ENCODE measurements at regions not wholly inside any gene's neighbourhood (a gene's known extent, or its start where the extent isn't known, plus 50 kb on each side); places are given as distances from the start of the nearest gene placed in this dataset.

DNA sequence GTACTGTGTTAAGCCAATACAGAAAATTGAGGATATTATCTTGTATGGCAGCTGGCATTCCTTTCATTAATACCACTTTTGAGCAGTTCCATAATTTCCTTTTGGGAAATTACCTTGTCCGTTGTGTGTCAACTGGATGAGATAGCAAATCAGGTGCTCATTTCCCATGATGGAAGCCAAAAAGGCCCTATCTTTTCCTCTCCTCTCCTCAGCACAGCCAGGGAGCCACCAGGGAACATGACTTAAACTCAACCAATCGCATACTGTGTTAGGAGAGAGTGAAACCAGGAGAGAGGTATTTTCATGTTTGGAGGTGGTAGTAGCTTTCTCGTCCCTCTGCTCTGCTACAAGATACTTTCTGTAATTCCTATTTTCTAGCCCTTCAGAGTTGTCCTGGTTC, 96.1 kb upstream of the TOX3 start:
- H3K9me3 Mint-ChIP-seq (ENCODE audit: low read depth), result no peaks in the 10 kb centered on the region
- TF ChIP-seq, protein P1, sequence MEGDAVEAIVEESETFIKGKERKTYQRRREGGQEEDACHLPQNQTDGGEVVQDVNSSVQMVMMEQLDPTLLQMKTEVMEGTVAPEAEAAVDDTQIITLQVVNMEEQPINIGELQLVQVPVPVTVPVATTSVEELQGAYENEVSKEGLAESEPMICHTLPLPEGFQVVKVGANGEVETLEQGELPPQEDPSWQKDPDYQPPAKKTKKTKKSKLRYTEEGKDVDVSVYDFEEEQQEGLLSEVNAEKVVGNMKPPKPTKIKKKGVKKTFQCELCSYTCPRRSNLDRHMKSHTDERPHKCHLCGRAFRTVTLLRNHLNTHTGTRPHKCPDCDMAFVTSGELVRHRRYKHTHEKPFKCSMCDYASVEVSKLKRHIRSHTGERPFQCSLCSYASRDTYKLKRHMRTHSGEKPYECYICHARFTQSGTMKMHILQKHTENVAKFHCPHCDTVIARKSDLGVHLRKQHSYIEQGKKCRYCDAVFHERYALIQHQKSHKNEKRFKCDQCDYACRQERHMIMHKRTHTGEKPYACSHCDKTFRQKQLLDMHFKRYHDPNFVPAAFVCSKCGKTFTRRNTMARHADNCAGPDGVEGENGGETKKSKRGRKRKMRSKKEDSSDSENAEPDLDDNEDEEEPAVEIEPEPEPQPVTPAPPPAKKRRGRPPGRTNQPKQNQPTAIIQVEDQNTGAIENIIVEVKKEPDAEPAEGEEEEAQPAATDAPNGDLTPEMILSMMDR (IDR thresholded peaks at IDR 0.05; ENCODE audit: unreplicated experiment), result no peak
- H3K4me1 Mint-ChIP-seq (ENCODE audit: low read depth), result peaks cover 3% of the 10 kb centered on the region
- DNase-seq (ENCODE audit: low spot score, unreplicated experiment), result no peak
- H3K4me3 Mint-ChIP-seq (ENCODE audit: low read depth), result no peak overlapping the region
- H3K27ac Mint-ChIP-seq, result no peak overlapping the region
- peaks cover 27% of the 10 kb centered on the region for H3K27me3 Mint-ChIP-seq
- H3K36me3 Mint-ChIP-seq (ENCODE audit: insufficient read depth), result no peaks in the 10 kb centered on the region

DNA sequence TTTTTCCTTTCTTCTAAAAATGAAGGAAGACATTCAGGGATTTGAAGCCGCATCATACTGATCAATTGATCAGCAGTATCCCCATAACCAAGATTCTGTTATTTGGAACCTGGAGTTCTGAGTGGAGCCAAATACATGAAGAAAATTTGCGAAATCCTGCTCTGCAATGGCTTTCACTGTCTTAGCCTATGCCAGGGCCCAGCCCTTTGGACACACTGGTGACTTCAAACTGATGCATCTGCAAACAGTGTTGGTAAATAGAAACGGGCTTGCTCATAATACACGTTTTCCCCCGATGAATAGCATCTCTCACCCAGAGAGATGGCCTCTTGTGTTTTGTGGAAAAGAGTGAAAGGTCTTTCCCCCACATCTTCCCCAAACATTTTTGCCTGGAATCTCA, 87.6 kb upstream of the TOX3 start:
- Mint-ChIP-seq H3K27ac (no peak overlapping the region), H3K4me1 (ENCODE audit: low read depth) (peaks cover 16% of the 10 kb centered on the region), H3K9me3 (ENCODE audit: low read depth) (peaks cover 5% of the 10 kb centered on the region), H3K36me3 (ENCODE audit: insufficient read depth) (peaks cover 2% of the 10 kb centered on the region), H3K27me3 (peaks cover 7% of the 10 kb centered on the region), H3K4me3 (ENCODE audit: low read depth) (no peak overlapping the region)
- TF ChIP-seq, protein P1 (IDR thresholded peaks at IDR 0.05; ENCODE audit: unreplicated experiment), result no peak
- DNase-seq (ENCODE audit: low spot score, unreplicated experiment), result no peak

DNA sequence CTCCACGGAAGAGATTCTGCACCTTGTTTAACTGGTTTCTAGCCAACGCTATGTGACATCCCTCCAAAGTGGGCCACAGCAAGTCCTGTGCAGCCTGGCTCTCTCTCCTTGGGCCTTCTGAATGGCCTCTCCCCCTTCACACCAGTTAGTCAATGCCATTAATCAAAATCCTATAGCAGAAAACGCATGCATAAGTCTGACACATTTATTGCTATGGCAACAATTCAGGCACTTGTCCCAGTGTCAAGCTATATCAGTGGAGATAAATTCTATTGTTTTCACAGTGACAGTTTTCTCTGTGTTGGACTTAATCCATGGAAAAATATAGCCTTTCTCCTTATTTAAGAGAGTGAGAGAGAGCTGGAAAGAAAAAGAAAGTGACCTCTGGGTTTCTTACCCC, 87.2 kb upstream of the TOX3 start:
- Mint-ChIP-seq H3K4me3 (ENCODE audit: low read depth) (no peak overlapping the region), H3K9me3 (ENCODE audit: low read depth) (peaks cover 5% of the 10 kb centered on the region), H3K27me3 (peaks cover 6% of the 10 kb centered on the region), H3K4me1 (ENCODE audit: low read depth) (peaks cover 16% of the 10 kb centered on the region), H3K36me3 (ENCODE audit: insufficient read depth) (peaks cover 2% of the 10 kb centered on the region), H3K27ac (peak overlapping the region; percentile 71)
- no peak for DNase-seq (ENCODE audit: low spot score, unreplicated experiment)
- TF ChIP-seq, protein P1 (IDR thresholded peaks at IDR 0.05; ENCODE audit: unreplicated experiment), result no peak

- TF ChIP-seq, protein P1 (IDR thresholded peaks at IDR 0.05; ENCODE audit: unreplicated experiment), result no peak
- Mint-ChIP-seq H3K4me1 (ENCODE audit: low read depth) (peaks cover 16% of the 10 kb centered on the region), H3K9me3 (ENCODE audit: low read depth) (peaks cover 5% of the 10 kb centered on the region), H3K27me3 (peaks cover 4% of the 10 kb centered on the region), H3K27ac (no peak overlapping the region), H3K4me3 (ENCODE audit: low read depth) (no peak overlapping the region), H3K36me3 (ENCODE audit: insufficient read depth) (peaks cover 2% of the 10 kb centered on the region)
- no peak for DNase-seq (ENCODE audit: low spot score, unreplicated experiment)
Measured at GRCh38 chr16:52633230-52633629, 86.3 kb upstream of the TOX3 start.

- Mint-ChIP-seq H3K4me3 (ENCODE audit: low read depth) (no peak overlapping the region), H3K4me1 (ENCODE audit: low read depth) (peaks cover 16% of the 10 kb centered on the region), H3K27me3 (no peaks in the 10 kb centered on the region), H3K9me3 (ENCODE audit: low read depth) (peaks cover 8% of the 10 kb centered on the region), H3K27ac (no peak overlapping the region), H3K36me3 (ENCODE audit: insufficient read depth) (peaks cover 2% of the 10 kb centered on the region)
- DNase-seq (ENCODE audit: low spot score, unreplicated experiment), result no peak
- TF ChIP-seq, protein P1 (IDR thresholded peaks at IDR 0.05; ENCODE audit: unreplicated experiment), result no peak
Measured at GRCh38 chr16:52631711-52632110, 84.8 kb upstream of the TOX3 start.

All from progenitor cell of endocrine pancreas (in vitro differentiated cells).